Fibroblast of pulmonary artery (primary cell): ENCODE measurements at regions not wholly inside any gene's neighbourhood (a gene's known extent, or its start where the extent isn't known, plus 50 kb on each side); places are given as distances from the start of the nearest gene placed in this dataset.

Source experiments
- DNase-seq: peaks from one replicate; pipeline ENCODE4 v3.0.0-alpha.2; 2010; ENCODE audit warnings: low read depth
- H3K4me3 ChIP-seq: replicated peaks from 2 replicates; pipeline ENCODE4 v1.5.1; 2011; ENCODE audit warnings: low read depth, mild to moderate bottlenecking, control low read depth, low read length, moderate library complexity
- TF ChIP-seq, protein P1 (sequence below): IDR thresholded peaks from 2 replicates; pipeline ENCODE4 v1.5.1; 2011; ENCODE audit warnings: mild to moderate bottlenecking, control low read depth, low read length, inconsistent platforms; ENCODE audit errors: missing control alignments

DNA sequence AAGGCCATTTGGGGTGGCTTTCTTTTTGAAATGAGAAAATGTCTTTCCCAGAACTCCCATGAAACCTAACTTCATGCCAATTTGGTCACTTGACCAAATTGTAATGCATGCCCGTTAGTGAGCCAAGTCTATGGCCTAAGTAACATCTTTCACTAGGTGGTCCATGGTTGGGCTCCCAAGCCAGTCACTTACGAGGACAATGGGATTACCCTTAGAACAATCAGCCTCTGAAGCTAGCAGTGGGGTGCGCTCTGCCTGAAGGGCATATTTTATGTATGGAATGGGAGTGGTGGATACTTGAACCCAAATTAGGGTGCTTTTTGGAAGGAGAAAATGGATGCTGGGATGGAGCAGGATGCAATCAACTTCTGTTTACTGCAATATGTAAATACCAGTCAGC lies 127.4 kb upstream of the GOLIM4 start:
- DNase-seq = no peak
- H3K4me3 ChIP-seq = no peak overlapping the region
- TF ChIP-seq, protein P1, sequence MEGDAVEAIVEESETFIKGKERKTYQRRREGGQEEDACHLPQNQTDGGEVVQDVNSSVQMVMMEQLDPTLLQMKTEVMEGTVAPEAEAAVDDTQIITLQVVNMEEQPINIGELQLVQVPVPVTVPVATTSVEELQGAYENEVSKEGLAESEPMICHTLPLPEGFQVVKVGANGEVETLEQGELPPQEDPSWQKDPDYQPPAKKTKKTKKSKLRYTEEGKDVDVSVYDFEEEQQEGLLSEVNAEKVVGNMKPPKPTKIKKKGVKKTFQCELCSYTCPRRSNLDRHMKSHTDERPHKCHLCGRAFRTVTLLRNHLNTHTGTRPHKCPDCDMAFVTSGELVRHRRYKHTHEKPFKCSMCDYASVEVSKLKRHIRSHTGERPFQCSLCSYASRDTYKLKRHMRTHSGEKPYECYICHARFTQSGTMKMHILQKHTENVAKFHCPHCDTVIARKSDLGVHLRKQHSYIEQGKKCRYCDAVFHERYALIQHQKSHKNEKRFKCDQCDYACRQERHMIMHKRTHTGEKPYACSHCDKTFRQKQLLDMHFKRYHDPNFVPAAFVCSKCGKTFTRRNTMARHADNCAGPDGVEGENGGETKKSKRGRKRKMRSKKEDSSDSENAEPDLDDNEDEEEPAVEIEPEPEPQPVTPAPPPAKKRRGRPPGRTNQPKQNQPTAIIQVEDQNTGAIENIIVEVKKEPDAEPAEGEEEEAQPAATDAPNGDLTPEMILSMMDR = no peak

DNA sequence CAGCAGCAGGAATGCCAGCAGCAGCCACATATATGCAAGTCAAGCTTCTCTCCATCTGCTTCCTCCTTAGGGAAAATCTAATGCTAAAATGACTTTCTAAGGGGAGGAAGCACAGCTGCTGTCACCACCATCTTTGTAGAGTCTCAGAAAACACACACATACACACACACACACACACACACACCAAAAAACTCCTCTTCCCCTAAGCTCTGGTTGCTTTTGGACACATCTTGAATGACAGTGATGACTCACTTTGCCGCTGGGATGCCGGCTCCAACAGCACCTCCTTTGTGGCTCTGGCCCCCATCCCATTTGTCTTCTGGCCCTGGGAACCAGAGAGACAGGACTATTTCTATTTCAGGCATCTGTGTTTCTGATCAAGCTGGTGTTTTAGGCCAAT lies 124.8 kb upstream of the GOLIM4 start:
- no peak for DNase-seq
- TF ChIP-seq, protein P1 = no peak
- no peak overlapping the region for H3K4me3 ChIP-seq

GRCh38 chr3:168219530-168219929 lies 123.8 kb upstream of the GOLIM4 start:
- H3K4me3 ChIP-seq = no peak overlapping the region
- no peak for DNase-seq
- TF ChIP-seq, protein P1 = no peak

DNA sequence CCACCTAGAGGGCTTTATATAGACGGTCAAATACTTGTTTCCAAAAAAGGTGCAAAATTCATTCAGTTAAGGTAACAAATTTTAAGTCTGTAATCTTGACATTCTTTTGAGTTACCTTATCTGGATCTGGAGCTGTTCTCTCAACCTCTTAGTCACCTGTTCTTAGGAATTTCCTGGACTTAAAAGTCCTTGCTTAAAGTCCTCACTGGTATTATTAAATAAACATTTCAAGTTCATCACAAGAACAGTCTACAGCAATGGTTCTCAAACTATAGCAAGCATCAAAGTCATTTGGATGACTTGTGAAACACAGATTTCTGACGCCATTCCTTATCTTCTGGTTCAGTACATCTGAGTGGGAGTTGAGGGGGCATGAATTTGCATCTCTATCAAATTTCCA lies 122.9 kb upstream of the GOLIM4 start:
- H3K4me3 ChIP-seq = no peak overlapping the region
- DNase-seq = no peak
- TF ChIP-seq, protein P1 = no peak

DNA sequence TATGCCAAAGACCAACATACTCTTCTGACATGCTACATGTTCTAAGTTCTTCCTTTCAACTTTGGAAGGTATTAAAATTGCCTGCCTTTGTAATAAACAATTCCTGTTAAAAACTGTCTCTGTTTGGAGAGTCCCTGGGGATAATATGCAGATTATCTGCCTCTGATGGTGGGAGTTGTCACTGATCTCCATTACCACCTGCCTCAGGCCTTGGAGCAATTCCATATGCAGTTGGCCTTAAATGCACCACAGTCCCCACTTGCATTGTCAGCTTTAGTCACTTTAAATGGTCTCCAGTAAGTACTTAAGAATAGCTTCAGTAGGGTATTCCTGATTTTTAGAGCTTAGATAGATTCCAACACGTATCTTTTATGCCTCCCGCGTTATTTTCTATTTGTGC lies 121.1 kb upstream of the GOLIM4 start:
- H3K4me3 ChIP-seq = no peak overlapping the region
- TF ChIP-seq, protein P1 = no peak

GRCh38 chr3:168213920-168214319 lies 118.2 kb upstream of the GOLIM4 start:
- TF ChIP-seq, protein P1 = no peak
- DNase-seq = peak; percentile 1
- H3K4me3 ChIP-seq = no peak overlapping the region

More for the DNA sequence above, 121.1 kb upstream of the GOLIM4 start:
- no peak for DNase-seq

GRCh38 chr3:168212664-168213285 lies 117.1 kb upstream of the GOLIM4 start:
- DNase-seq = no peak
- H3K4me3 ChIP-seq = no peak overlapping the region
- TF ChIP-seq, protein P1 = no peak
